ENCODE measurements at regions not wholly inside any gene's neighbourhood (a gene's known extent, or its start where the extent isn't known, plus 50 kb on each side); places are given as distances from the start of the nearest gene placed in this dataset.

- DNase-seq (ENCODE audit: low read depth): no peak
- no peak for TF ChIP-seq CTCF (IDR thresholded peaks at IDR 0.05; ENCODE audit: control insufficient read depth, extremely low read depth, insufficient read depth)
Observed at GRCh38 chr14:97695456-97695981, 898.3 kb downstream of the VRK1 start.

GRCh38 chr14:97697772-97698171 lies 900.6 kb downstream of the VRK1 start:
- no peak for DNase-seq (ENCODE audit: low read depth)

More at GRCh38 chr14:97695456-97695981, 898.3 kb downstream of the VRK1 start:
- H3K4me3 ChIP-seq (ENCODE audit: low read depth, low read length): no peak overlapping the region

GRCh38 chr14:97699026-97699425 lies 901.8 kb downstream of the VRK1 start:
- H3K4me3 ChIP-seq (ENCODE audit: low read depth, low read length): no peak overlapping the region
- no peak for TF ChIP-seq CTCF (IDR thresholded peaks at IDR 0.05; ENCODE audit: control insufficient read depth, extremely low read depth, insufficient read depth)

More at GRCh38 chr14:97697772-97698171, 900.6 kb downstream of the VRK1 start:
- TF ChIP-seq CTCF (IDR thresholded peaks at IDR 0.05; ENCODE audit: control insufficient read depth, extremely low read depth, insufficient read depth): no peak
- no peak overlapping the region for H3K4me3 ChIP-seq (ENCODE audit: low read depth, low read length)

GRCh38 chr14:97703006-97703760 lies 906.0 kb downstream of the VRK1 start:
- no peak for TF ChIP-seq CTCF (IDR thresholded peaks at IDR 0.05; ENCODE audit: control insufficient read depth, extremely low read depth, insufficient read depth)
- H3K4me3 ChIP-seq (ENCODE audit: low read depth, low read length): no peak overlapping the region
- DNase-seq (ENCODE audit: low read depth): no peak

More at GRCh38 chr14:97699026-97699425, 901.8 kb downstream of the VRK1 start:
- DNase-seq (ENCODE audit: low read depth): no peak

- no peak overlapping the region for H3K4me3 ChIP-seq (ENCODE audit: low read depth, low read length)
- no peak for DNase-seq (ENCODE audit: low read depth)
- no peak for TF ChIP-seq CTCF (IDR thresholded peaks at IDR 0.05; ENCODE audit: control insufficient read depth, extremely low read depth, insufficient read depth)
Observed at GRCh38 chr14:97704316-97704885, 907.2 kb downstream of the VRK1 start.

- no peak for TF ChIP-seq CTCF (IDR thresholded peaks at IDR 0.05; ENCODE audit: control insufficient read depth, extremely low read depth, insufficient read depth)
- H3K4me3 ChIP-seq (ENCODE audit: low read depth, low read length): no peak overlapping the region
- no peak for DNase-seq (ENCODE audit: low read depth)
Observed at GRCh38 chr14:97705107-97705506, 907.9 kb downstream of the VRK1 start.

All from LNCaP clone FGC (cell line).